Right atrium auricular region (tissue), 2 donors: ENCODE measurements at regions not wholly inside any gene's neighbourhood (a gene's known extent, or its start where the extent isn't known, plus 50 kb on each side); places are given as distances from the start of the nearest gene placed in this dataset.

Experiments used
- DNase-seq: peaks from one replicate; pipeline ENCODE4 v3.0.0-alpha.2; 2019; ENCODE audit warnings: low spot score
- H3K27ac ChIP-seq, 2 donors: fragments of 200-600 bp; sonication (generic); 1 replicate in 1 of 2; 2 replicates in 1 of 2; pipeline ENCODE4 v1.5.1; 2016 to 2019
- H3K27me3 ChIP-seq, 2 donors: fragments of 200-600 bp; sonication (generic); one replicate each; pipeline versions ENCODE4 v1.5.1 to v1.6.0; 2017 to 2019
- H3K36me3 ChIP-seq: fragments of 200-600 bp; sonication (generic); one replicate; pipeline ENCODE4 v1.5.1; 2016
- H3K4me1 ChIP-seq, 2 donors: fragments of 200-600 bp; sonication (generic); one replicate each; pipeline versions ENCODE4 v1.5.1 to v1.6.0; 2017 to 2019
- H3K4me3 ChIP-seq, 2 donors: fragments of 200-600 bp; sonication (generic); 1 replicate in 1 of 2; 2 replicates in 1 of 2; pipeline ENCODE4 v1.5.1; 2017 to 2019; ENCODE audit warnings: mild to moderate bottlenecking in 1 of 2, moderate library complexity in 1 of 2
- H3K9me3 ChIP-seq, 2 donors: fragments of 200-600 bp; sonication (generic); one replicate each; pipeline ENCODE4 v1.5.1; 2019
- CTCF ChIP-seq, 2 donors: fragments of 200-600 bp; sonication (generic); IDR thresholded peaks; one replicate each; pipeline ENCODE4 v1.5.1; 2019; ENCODE audit warnings: antibody characterized with exemption in 2 of 2

GRCh38 chr6:99064834-99065233 is 117.1 kb upstream of the FBXL4 start:
- H3K4me3 ChIP-seq: no peak overlapping the region
- no peaks in the 10 kb centered on the region for H3K9me3 ChIP-seq
- no peaks in the 10 kb centered on the region for H3K36me3 ChIP-seq
- DNase-seq: no peak
- TF ChIP-seq CTCF (IDR thresholded peaks at IDR 0.05): no peak
- H3K27me3 ChIP-seq: no peaks in the 10 kb centered on the region
- no peak overlapping the region for H3K27ac ChIP-seq
- no peaks in the 10 kb centered on the region for H3K4me1 ChIP-seq

- TF ChIP-seq CTCF (IDR thresholded peaks at IDR 0.05): no peak
- Histone ChIP-seq H3K9me3 (no peaks in the 10 kb centered on the region), H3K36me3 (no peaks in the 10 kb centered on the region), H3K4me3 (no peak overlapping the region), H3K27me3 (no peaks in the 10 kb centered on the region), H3K4me1 (peaks cover 0 to 5% of the 10 kb centered on the region in 2 donors), H3K27ac (no peak overlapping the region)
- no peak for DNase-seq
Measured at GRCh38 chr6:99036672-99037071, 88.9 kb upstream of the FBXL4 start.

GRCh38 chr6:99032396-99032795 is 84.7 kb upstream of the FBXL4 start:
- DNase-seq: no peak
- Histone ChIP-seq H3K9me3 (no peaks in the 10 kb centered on the region), H3K4me3 (no peak overlapping the region), H3K27me3 (no peaks in the 10 kb centered on the region), H3K27ac (no peak overlapping the region), H3K4me1 (peaks cover 0 to 7% of the 10 kb centered on the region in 2 donors), H3K36me3 (no peaks in the 10 kb centered on the region)
- no peak for TF ChIP-seq CTCF (IDR thresholded peaks at IDR 0.05)

- Histone ChIP-seq H3K27ac (no peak overlapping the region), H3K4me3 (no peak overlapping the region), H3K36me3 (no peaks in the 10 kb centered on the region), H3K9me3 (no peaks in the 10 kb centered on the region), H3K27me3 (no peaks in the 10 kb centered on the region), H3K4me1 (peaks cover 0 to 7% of the 10 kb centered on the region in 2 donors)
- TF ChIP-seq CTCF (IDR thresholded peaks at IDR 0.05): no peak
- DNase-seq: no peak
Measured at GRCh38 chr6:99031957-99032356, 84.2 kb upstream of the FBXL4 start.

- Histone ChIP-seq H3K36me3 (no peaks in the 10 kb centered on the region), H3K4me1 (peaks cover 0 to 7% of the 10 kb centered on the region in 2 donors), H3K27me3 (no peaks in the 10 kb centered on the region), H3K27ac (no peak overlapping the region), H3K4me3 (no peak overlapping the region), H3K9me3 (no peaks in the 10 kb centered on the region)
- TF ChIP-seq CTCF (IDR thresholded peaks at IDR 0.05): no peak
- no peak for DNase-seq
Measured at GRCh38 chr6:99030915-99031314, 83.2 kb upstream of the FBXL4 start.

GRCh38 chr6:99026135-99026534 is 78.4 kb upstream of the FBXL4 start:
- no peaks in the 10 kb centered on the region for H3K4me1 ChIP-seq
- no peaks in the 10 kb centered on the region for H3K27me3 ChIP-seq
- H3K4me3 ChIP-seq: no peak overlapping the region
- no peak for TF ChIP-seq CTCF (IDR thresholded peaks at IDR 0.05)
- no peaks in the 10 kb centered on the region for H3K36me3 ChIP-seq
- H3K9me3 ChIP-seq: no peaks in the 10 kb centered on the region
- H3K27ac ChIP-seq: no peak overlapping the region
- no peak for DNase-seq
